ENCODE measurements at regions not wholly inside any gene's neighbourhood (a gene's known extent, or its start where the extent isn't known, plus 50 kb on each side); places are given as distances from the start of the nearest gene placed in this dataset.

DNA sequence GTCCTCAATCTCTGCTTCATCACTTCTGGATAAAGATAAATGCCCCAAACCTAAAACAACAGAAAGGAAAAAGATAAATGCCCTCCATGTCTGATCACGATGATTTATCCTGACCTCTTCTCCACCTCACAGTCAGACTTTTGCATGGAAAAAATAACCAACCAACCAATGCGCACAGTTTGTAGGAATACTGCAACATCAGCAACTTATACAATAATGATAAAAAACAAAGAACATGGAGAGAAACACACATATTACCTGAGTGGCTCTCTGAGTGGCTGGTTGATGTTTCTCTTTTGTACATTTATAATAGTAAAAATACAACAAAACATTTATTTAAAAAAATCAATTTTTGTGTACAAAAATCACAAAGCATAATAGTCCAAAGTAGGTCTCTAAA is 93.0 kb upstream of the PUDP start:
- no peak for DNase-seq
- H3K4me1 Mint-ChIP-seq = peaks cover 8% of the 10 kb centered on the region
- CTCF ChIA-PET = no interaction called here
- peaks cover 2% of the 10 kb centered on the region for H3K36me3 Mint-ChIP-seq (ENCODE audit: low read depth)
- no peak for ATAC-seq (ENCODE audit: low read depth)
- H3K27me3 Mint-ChIP-seq = no peaks in the 10 kb centered on the region
- no peak overlapping the region for H3K27ac Mint-ChIP-seq
- no peak overlapping the region for H3K4me3 Mint-ChIP-seq
- peaks cover 3% of the 10 kb centered on the region for H3K9me3 Mint-ChIP-seq
- POLR2A ChIA-PET = no interaction called here
- no peak for TF ChIP-seq CTCF (IDR thresholded peaks at IDR 0.05)
- intact Hi-C loops (cut with micrococcal nuclease) = no loop called here

GRCh38 chrX:7235071-7235470 is 87.1 kb upstream of the PUDP start:
- peaks cover 13% of the 10 kb centered on the region for H3K4me1 Mint-ChIP-seq
- POLR2A ChIA-PET = no interaction called here

DNA sequence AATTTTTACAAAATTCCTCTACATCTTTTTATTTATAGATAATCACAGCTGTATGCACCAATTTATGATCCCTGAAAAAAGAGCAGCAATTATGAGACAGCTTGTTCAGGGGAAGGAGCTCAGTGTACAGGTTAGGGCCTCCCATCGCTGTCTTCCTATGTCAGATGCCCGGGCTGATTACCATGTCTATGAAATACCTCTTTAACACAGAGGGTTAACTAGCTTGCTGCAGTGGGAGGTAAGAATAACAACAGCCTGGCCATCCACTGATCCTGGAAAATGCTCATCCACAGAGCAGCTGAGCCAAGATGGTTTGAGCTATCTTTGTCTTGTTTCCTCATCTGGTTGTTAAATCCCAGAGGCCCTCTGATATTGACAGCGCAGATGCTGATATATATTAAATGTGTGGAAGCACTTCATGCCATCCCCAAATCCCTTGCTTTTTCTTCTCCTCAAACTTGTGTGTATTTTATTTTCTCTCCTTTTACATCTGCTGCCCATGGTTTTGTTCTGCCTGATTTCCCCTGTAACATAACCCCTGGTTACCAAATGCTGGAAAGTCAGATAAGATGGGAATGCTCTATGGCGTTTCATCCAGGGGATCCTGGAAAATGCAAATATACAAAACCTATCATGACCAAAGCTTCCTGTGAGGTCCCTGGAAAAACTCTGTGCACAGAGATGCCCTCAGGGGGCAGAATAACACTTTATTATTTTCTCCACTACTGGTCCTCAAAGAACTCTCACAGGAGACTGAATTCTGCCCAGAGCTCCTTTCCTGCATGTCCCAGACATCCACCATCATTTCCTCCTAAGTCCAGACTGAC is 85.8 kb upstream of the PUDP start:
- intact Hi-C loops (cut with micrococcal nuclease) = loop anchor here (5.0 kb wide), 1 partner anchor 354 kb away; no protein-coding TSS in a partner anchor
- H3K4me1 Mint-ChIP-seq = peaks cover 13% of the 10 kb centered on the region
- TF ChIP-seq CTCF (IDR thresholded peaks at IDR 0.05) = no peak
- CTCF ChIA-PET = interaction anchor here (1.5 kb wide), 1 partner anchor 692 kb away, joined by 5 read pairs; no protein-coding TSS in a partner anchor
- peaks cover 3% of the 10 kb centered on the region for H3K9me3 Mint-ChIP-seq
- DNase-seq = no peak
- no peak overlapping the region for H3K4me3 Mint-ChIP-seq
- H3K27ac Mint-ChIP-seq = no peak overlapping the region
- H3K27me3 Mint-ChIP-seq = no peaks in the 10 kb centered on the region
- POLR2A ChIA-PET = no interaction called here
- H3K36me3 Mint-ChIP-seq (ENCODE audit: low read depth) = peaks cover 2% of the 10 kb centered on the region
- ATAC-seq (ENCODE audit: low read depth) = no peak

More at GRCh38 chrX:7235071-7235470, 87.1 kb upstream of the PUDP start:
- Mint-ChIP-seq H3K27ac (no peak overlapping the region), H3K4me3 (no peak overlapping the region), H3K27me3 (no peaks in the 10 kb centered on the region), H3K9me3 (peaks cover 3% of the 10 kb centered on the region), H3K36me3 (ENCODE audit: low read depth) (peaks cover 2% of the 10 kb centered on the region)
- CTCF ChIA-PET = no interaction called here
- no peak for DNase-seq
- TF ChIP-seq CTCF (IDR thresholded peaks at IDR 0.05) = no peak
- intact Hi-C loops (cut with micrococcal nuclease) = no loop called here
- no peak for ATAC-seq (ENCODE audit: low read depth)

- H3K4me1 Mint-ChIP-seq = peaks cover 18% of the 10 kb centered on the region
- H3K36me3 Mint-ChIP-seq (ENCODE audit: low read depth) = no peaks in the 10 kb centered on the region
- no peak overlapping the region for H3K27ac Mint-ChIP-seq
- H3K9me3 Mint-ChIP-seq = no peaks in the 10 kb centered on the region
- no peak for DNase-seq
- CTCF ChIA-PET = no interaction called here
- POLR2A ChIA-PET = no interaction called here
- intact Hi-C loops (cut with micrococcal nuclease) = no loop called here
- ATAC-seq (ENCODE audit: low read depth) = no peak
- no peak for TF ChIP-seq CTCF (IDR thresholded peaks at IDR 0.05)
- H3K27me3 Mint-ChIP-seq = no peaks in the 10 kb centered on the region
- H3K4me3 Mint-ChIP-seq = no peak overlapping the region
Observed at GRCh38 chrX:7228226-7228625, 80.3 kb upstream of the PUDP start.

GRCh38 chrX:7225338-7225737 is 77.4 kb upstream of the PUDP start:
- CTCF ChIA-PET = no interaction called here
- Mint-ChIP-seq H3K36me3 (ENCODE audit: low read depth) (peaks cover 8% of the 10 kb centered on the region), H3K27me3 (no peaks in the 10 kb centered on the region), H3K9me3 (no peaks in the 10 kb centered on the region), H3K4me1 (peaks cover 8% of the 10 kb centered on the region), H3K27ac (no peak overlapping the region), H3K4me3 (no peak overlapping the region)
- POLR2A ChIA-PET = no interaction called here
- TF ChIP-seq CTCF (IDR thresholded peaks at IDR 0.05) = no peak
- DNase-seq (no peak), ATAC-seq (ENCODE audit: low read depth) (no peak)
- intact Hi-C loops (cut with micrococcal nuclease) = no loop called here
